ENCODE measurements at regions not wholly inside any gene's neighbourhood (a gene's known extent, or its start where the extent isn't known, plus 50 kb on each side); places are given as distances from the start of the nearest gene placed in this dataset.

DNA sequence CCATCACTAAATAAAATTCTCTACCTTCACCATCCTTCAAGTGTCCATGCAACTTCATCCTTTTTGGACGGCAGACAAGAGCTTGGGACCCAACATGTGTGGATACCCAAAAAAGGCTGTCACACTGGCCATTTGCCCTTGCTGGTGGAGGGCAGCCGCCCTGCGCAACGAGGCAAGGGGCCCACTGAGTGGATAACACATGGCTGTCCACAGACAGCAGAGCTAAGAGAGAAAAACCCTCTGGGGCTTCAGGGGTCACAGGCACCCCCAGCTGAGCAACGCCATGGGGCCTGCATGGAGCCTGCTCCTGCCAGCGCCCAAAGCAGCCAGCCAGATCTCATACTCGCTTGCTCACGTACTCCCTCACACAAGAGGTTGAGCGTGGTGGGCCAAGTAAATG, 205.9 kb upstream of the NREP start:
- TF ChIP-seq, protein P1, sequence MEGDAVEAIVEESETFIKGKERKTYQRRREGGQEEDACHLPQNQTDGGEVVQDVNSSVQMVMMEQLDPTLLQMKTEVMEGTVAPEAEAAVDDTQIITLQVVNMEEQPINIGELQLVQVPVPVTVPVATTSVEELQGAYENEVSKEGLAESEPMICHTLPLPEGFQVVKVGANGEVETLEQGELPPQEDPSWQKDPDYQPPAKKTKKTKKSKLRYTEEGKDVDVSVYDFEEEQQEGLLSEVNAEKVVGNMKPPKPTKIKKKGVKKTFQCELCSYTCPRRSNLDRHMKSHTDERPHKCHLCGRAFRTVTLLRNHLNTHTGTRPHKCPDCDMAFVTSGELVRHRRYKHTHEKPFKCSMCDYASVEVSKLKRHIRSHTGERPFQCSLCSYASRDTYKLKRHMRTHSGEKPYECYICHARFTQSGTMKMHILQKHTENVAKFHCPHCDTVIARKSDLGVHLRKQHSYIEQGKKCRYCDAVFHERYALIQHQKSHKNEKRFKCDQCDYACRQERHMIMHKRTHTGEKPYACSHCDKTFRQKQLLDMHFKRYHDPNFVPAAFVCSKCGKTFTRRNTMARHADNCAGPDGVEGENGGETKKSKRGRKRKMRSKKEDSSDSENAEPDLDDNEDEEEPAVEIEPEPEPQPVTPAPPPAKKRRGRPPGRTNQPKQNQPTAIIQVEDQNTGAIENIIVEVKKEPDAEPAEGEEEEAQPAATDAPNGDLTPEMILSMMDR (conservative IDR thresholded peaks at IDR 0.05), result no peak
- TF ChIP-seq EZH2 (IDR thresholded peaks at IDR 0.05; ENCODE audit: low read depth), result no peak
